NCI-H2227 treated with DMSO at 0.1 percent for 48 hours (cell line): ENCODE measurements at regions not wholly inside any gene's neighbourhood (a gene's known extent, or its start where the extent isn't known, plus 50 kb on each side); places are given as distances from the start of the nearest gene placed in this dataset.

ENCODE experiments used
- DNase-seq: peaks from one replicate; lab custom pipeline; 2025; lab: John Stamatoyannopoulos, UW

DNA sequence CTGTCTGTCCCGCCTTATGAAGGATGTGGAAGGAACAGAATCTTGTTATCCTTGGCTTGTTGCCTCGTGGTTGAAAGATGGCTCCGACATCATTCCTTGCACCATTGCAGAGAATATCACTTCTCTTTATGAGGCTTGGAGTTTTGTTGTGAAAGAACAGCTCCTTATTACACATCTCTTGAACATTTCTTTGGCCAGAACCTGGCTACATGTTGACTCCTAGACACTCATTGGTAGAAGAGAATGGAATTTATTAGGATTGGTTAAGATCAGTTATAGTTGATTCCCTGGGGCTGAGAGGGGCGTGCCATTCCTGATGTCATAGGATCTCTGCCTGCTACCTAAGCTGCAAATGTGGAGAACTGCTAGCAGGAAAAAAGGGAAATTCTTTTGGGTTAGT, 180.5 kb upstream of the CTBP2 start:
- no peak for DNase-seq

- DNase-seq: no peak
These were observed 177.1 kb upstream of the CTBP2 start for GRCh38 chr10:125337510-125337909.

- DNase-seq: no peak
These were observed 174.2 kb upstream of the CTBP2 start for GRCh38 chr10:125334545-125334944.

DNA sequence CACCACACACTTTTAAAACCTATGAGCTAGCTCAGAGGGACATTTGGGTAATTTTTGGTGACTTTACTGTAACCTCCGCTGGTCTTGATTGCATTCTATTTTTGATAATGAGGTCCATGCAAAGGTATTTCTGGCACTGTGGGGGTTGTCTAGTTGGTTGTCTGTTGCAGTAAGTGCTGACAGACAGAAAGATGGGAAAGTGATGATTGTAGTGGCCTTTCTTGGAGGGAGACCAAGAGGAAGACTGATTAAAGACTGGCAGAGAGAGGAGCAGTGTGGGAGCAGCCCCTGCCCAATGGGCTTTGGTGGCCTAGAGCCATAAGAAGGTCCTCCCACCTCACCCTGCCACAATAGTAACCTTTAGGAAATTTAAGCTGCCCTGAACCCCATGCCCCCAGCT, 173.4 kb upstream of the CTBP2 start:
- no peak for DNase-seq

- no peak for DNase-seq
These were observed 172.8 kb upstream of the CTBP2 start for GRCh38 chr10:125333209-125333591.

- DNase-seq: no peak
These were observed 172.3 kb upstream of the CTBP2 start for GRCh38 chr10:125332548-125333208.

DNA sequence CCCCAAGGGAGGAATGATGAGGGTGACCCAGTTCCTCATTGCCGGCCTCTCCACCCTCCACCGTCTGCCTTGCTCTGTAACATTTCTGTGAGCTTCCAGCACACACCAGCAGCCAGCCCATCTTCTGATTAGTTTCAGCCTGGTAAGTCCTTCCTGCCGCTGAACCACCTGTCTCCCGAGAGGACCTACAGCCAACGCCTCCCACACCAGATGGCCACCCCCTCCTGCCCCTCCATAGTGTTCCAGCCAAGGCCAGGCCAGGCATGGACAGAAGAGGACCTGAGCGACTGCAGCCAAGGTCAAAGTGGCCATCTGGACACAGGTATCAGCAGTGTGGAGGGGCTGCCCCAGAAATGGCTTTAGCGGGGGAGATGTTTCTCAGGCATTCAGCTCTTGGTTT, 170.7 kb upstream of the CTBP2 start:
- no peak for DNase-seq

GRCh38 chr10:125329056-125329455, 168.7 kb upstream of the CTBP2 start:
- DNase-seq: no peak

DNA sequence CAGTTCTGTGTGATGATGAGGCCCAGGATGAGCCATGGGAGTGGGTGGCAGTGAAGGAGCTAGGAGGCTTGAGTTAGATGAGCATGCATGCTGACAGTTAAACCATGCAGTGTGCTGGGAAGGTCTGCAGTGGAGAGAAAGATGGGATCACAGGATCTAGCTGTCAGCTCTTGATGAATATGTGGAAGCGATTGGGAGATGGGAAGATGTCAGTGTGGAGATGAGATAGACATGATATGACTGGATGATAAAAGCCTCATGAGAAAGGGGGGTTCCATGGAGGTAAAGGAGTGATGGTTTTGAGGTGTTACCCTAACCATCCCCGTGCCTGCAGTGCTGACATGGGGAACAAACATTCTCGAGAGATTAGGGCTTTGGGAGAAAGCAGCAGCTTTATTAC, 165.0 kb upstream of the CTBP2 start:
- DNase-seq: no peak

- no peak for DNase-seq
These were observed 156.1 kb upstream of the CTBP2 start for GRCh38 chr10:125316436-125316835.

GRCh38 chr10:125300937-125301336, 140.6 kb upstream of the CTBP2 start:
- no peak for DNase-seq

GRCh38 chr10:125299461-125299860, 139.1 kb upstream of the CTBP2 start:
- no peak for DNase-seq

DNA sequence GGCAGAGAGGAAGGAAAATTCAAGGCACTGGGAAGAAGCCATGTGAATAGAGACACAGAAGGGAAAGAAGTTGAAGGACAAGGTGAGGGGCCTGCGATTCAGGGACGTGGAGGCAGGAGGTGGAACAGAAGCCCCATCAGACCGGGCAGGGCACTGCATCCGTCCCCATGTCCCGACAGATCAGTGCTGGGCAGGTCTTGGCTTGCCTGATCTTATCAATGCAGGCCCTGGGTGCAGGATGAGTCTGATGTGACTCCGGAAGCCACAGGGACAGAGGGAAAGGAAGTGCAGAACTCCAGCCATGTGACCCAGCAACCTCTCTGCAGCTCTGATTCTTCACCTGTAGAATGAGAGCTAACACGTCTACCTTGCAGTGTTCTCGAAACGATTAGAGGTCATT, 136.2 kb upstream of the CTBP2 start:
- no peak for DNase-seq

DNA sequence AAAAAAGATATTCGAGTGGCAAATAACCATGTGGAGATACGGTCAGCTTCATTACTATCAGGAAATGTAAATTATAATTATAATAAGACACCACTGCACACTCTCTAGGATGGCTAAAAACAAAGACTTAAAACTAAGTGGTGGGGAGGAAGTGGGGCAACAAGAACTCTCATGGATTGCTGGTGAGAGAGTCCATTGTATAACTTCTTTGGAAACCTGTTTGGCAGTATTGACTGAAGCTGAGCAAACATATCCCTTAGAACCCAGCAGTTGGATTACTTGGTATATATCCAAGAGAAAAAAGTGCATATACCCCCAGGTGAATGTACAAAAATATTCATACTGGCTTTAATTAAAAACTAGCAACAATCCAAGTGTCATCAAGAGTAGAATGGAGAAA, 133.7 kb upstream of the CTBP2 start:
- no peak for DNase-seq

DNA sequence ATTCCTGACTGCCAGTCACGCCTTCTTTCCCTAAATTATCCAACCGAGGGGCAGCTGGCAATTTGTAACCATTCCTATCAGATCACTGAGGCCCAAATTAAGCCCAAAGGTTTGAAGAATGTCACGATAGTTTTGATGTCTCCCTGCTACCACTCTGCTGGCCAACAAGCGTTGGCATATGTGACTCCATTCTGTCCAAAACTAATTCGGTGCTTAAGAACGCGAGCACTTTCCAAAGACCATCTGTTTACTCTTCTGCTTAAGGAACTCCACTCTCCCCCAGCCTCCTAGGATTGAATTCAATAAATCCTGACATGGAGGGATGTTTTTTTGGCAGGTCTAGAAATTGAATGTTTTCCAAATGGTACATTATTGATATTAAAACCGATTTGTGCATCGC, 131.5 kb upstream of the CTBP2 start:
- DNase-seq: no peak

DNA sequence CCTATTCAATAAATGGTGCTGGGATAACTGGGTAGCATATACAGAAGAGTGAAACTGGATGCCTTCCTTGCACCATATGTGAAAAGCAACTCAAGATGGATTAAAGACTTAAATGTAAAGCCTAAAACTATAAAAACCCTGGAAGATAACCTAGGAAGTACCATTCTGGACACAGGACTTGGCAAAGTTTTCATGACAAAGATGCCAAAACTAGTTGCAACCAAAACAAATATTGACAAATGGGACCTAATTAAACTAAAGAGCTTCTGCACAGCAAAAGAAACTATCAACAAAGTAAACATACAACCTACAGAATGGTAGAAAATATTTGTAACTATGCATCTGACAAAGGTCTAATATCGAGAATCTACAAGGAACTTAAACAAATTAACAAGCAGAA, 129.1 kb upstream of the CTBP2 start:
- DNase-seq: no peak

DNA sequence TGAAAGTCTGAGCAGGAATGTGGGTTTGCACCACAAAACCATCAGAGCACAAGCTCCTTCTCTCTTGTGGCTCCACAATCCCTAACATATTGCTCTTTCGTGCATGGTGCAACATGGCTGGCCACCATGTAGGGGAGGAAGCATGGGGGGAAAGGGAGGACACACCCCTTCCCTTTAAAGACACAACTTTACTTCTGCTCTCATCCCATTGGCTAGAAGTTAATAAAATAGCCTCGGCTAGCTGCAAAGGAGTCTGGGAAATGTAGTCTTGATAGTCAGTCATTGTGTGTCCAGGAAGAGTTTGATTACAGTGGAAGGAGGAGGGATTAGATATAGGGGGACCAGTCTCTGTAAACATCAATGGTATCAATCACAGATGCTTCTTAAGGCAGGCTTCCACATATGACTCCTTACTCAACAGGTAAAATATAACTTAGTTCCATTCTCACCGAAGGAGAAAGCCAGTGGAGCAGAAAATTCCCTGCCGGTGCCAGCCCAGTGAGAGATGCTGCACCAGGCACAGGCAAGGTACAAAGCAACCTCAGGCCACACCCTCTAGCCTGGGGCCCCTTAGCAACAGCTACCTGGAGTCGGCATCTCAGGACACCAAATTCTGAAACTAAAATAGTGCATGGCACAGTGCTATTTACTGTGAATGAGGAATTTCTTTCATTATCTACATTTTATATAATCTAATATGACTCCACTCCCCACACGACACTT, 124.7 kb upstream of the CTBP2 start:
- no peak for DNase-seq

DNA sequence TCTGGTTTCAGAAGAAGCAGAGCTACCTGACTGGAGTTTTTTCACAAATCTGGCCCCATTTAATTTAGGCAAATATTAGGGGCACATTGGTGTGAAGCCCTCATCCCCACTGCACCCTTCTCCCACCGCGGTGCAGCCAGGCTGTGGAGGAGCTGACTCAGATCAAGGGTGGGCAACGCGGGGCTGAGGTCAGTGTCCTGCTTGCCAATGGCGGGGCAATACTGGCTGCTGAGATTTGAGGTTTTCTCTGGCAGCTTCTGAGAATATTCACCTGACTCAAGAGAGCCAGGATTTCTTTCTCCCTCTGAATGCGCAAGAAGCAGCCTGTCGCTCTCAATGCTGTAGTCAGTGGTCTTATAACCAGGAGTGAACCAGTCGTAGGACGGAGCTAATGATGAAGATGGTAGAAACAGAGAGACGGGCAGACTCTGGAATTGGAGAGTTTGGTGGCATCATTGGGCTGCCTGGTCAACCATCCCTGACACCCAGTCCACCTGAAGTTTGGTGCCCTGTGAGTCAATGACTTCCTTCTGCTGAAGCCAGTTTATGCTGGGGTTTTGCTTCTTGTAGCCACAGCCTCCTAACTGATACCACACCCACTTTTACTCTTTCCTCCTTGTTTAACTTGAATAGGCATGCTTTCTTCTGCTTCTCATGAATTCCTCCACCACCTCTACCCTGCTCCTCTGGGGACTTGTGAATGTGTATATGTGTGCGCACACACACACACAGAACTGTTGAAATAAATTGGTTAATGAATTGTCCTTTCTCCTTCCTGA, 123.7 kb upstream of the CTBP2 start:
- no peak for DNase-seq

- DNase-seq: peak; percentile 21
These were observed 123.0 kb upstream of the CTBP2 start for GRCh38 chr10:125283191-125283835.

- no peak for DNase-seq
These were observed 120.7 kb upstream of the CTBP2 start for GRCh38 chr10:125281091-125281490.

GRCh38 chr10:125276133-125276532, 115.8 kb upstream of the CTBP2 start:
- no peak for DNase-seq

DNA sequence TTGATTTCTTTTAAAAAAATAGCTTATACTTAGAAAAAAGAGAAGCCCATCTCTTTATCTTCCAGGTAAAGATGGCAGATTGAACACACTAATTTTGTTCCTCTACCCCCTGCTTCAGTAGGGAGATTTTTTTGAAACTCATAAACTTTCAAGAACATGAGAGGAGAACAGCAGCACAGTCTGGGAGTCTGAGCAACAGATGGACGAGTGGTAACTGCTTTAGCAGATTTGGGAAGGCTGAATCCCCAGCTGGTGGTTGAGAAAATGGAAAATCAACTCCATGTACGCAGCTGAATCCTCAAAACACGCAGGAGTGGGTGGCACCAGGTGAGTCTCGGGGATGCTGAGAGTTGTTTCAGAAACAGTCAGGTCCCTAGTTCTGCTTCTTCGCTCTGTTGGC, 114.6 kb upstream of the CTBP2 start:
- DNase-seq: no peak

GRCh38 chr10:125273023-125273422, 112.7 kb upstream of the CTBP2 start:
- no peak for DNase-seq
